Endothelial cell of umbilical vein (primary cell): ENCODE measurements at regions not wholly inside any gene's neighbourhood (a gene's known extent, or its start where the extent isn't known, plus 50 kb on each side); places are given as distances from the start of the nearest gene placed in this dataset.

Experiments
- BruUV-seq: library from RNA; stranded (reverse); fragments of 400-500 nt; replicated peaks from 2 replicates; lab custom pipeline; 2021; lab: Mats Ljungman, UMichigan
- CTCF ChIA-PET: fragments of 300-600, 350-600 bp; sonication (Branson Sonifier 250); formaldehyde crosslinking; loops from one replicate; lab custom pipeline; 2021; ENCODE audit warnings: antibody characterized with exemption, inconsistent platforms; lab: Charles Lee
- POLR2A ChIA-PET: fragments of 300-600, 350-600 bp; sonication (Branson Sonifier 250); formaldehyde crosslinking; loops from one replicate; lab custom pipeline; 2021; ENCODE audit warnings: antibody characterized with exemption, inconsistent platforms; lab: Charles Lee
- DNase-seq: peaks from one replicate; pipeline ENCODE4 v3.0.0-alpha.2; 2011; ENCODE audit warnings: low read depth, low spot score
- FAIRE-seq: peaks from 2 replicates; lab custom pipeline; 2011; peaks lifted over from hg19 to GRCh38; lab: Jason Lieb, UNC
- H2AFZ ChIP-seq: 2 replicates; pipeline ENCODE4 v1.6.0; 2012; ENCODE audit warnings: low read depth, low read length, control low read depth, inconsistent platforms
- H3K27ac ChIP-seq: 2 replicates; pipeline ENCODE4 v1.5.1; 2011; ENCODE audit warnings: low read depth, mild to moderate bottlenecking, control low read depth, low read length, moderate library complexity; ENCODE audit not compliant: insufficient read depth
- H3K27me3 ChIP-seq, 2 experiments: 2 replicates each; pipeline versions ENCODE4 v1.6.0 to v1.6.1; 2011; ENCODE audit warnings: low read length in 2 of 2, mixed read lengths in 1 of 2; ENCODE audit not compliant: control insufficient read depth in 2 of 2, insufficient read depth in 2 of 2
- H3K36me3 ChIP-seq, 2 experiments: 2 replicates in 1 of 2; 3 replicates in 1 of 2; pipeline ENCODE4 v1.5.1; 2011; ENCODE audit warnings: low read length in 2 of 2, mild to moderate bottlenecking in 1 of 2, moderate library complexity in 1 of 2; ENCODE audit not compliant: control insufficient read depth in 2 of 2, insufficient read depth in 2 of 2; ENCODE audit errors: extremely low read depth in 1 of 2
- H3K4me1 ChIP-seq: 3 replicates; pipeline ENCODE4 v1.5.1; 2011; ENCODE audit warnings: mild to moderate bottlenecking, low read length; ENCODE audit not compliant: control insufficient read depth, insufficient read depth; ENCODE audit errors: extremely low read depth
- H3K4me2 ChIP-seq: 2 replicates; pipeline ENCODE4 v1.6.1; 2011; ENCODE audit warnings: low read length, control low read depth, mixed read lengths; ENCODE audit not compliant: insufficient read depth
- H3K4me3 ChIP-seq, 3 experiments: fragments of 200-600 bp in 1 of 3; sonication (generic), shearing (Covaris generic) in 1 of 3; replicated peaks in 1 of 3; 2 replicates each; pipeline ENCODE4 v1.5.1; 2011 to 2016; ENCODE audit warnings: control low read depth in 3 of 3, low read length in 3 of 3, mild to moderate bottlenecking in 2 of 3, inconsistent platforms in 1 of 3, low read depth in 1 of 3, moderate library complexity in 1 of 3; ENCODE audit not compliant: insufficient read depth in 1 of 3
- H3K79me2 ChIP-seq: 2 replicates; pipeline ENCODE4 v1.6.0; 2012; ENCODE audit warnings: low read length, inconsistent platforms; ENCODE audit not compliant: control insufficient read depth, insufficient read depth
- H3K9ac ChIP-seq: replicated peaks from 2 replicates; pipeline ENCODE3; 2011; ENCODE audit warnings: low read length, control low read depth; ENCODE audit not compliant: insufficient read depth; ENCODE audit errors: extremely low read depth
- H3K9me1 ChIP-seq: replicated peaks from 3 replicates; pipeline ENCODE4 v1.6.0; 2011; ENCODE audit warnings: mild to moderate bottlenecking, low read length; ENCODE audit not compliant: control insufficient read depth, insufficient read depth; ENCODE audit errors: extremely low read depth
- H3K9me3 ChIP-seq: replicated peaks from 2 replicates; pipeline ENCODE4 v1.5.1; 2012; ENCODE audit warnings: low read length, inconsistent platforms; ENCODE audit not compliant: control insufficient read depth, insufficient read depth
- H4K20me1 ChIP-seq: replicated peaks from 2 replicates; pipeline ENCODE3; 2011; ENCODE audit warnings: mild to moderate bottlenecking, low read length; ENCODE audit not compliant: control insufficient read depth, insufficient read depth; ENCODE audit errors: extremely low read depth
- CTCF ChIP-seq, 2 donors: IDR thresholded peaks; 1 replicate in 1 of 2; 2 replicates in 1 of 2; pipeline ENCODE4 v1.5.1; 2011; ENCODE audit warnings: low read length in 2 of 2, mild to moderate bottlenecking in 2 of 2, moderate library complexity in 2 of 2, control low read depth in 1 of 2, inconsistent platforms in 1 of 2, low read depth in 1 of 2; ENCODE audit not compliant: insufficient read depth in 1 of 2; ENCODE audit errors: extremely low read depth in 1 of 2
- EZH2 ChIP-seq: IDR thresholded peaks from 2 replicates; pipeline ENCODE4 v1.6.1; 2012; ENCODE audit warnings: borderline replicate concordance, low read depth, mild to moderate bottlenecking, moderate library complexity, low read length, inconsistent platforms; ENCODE audit not compliant: severe bottlenecking
- FOS ChIP-seq: IDR thresholded peaks from 2 replicates; pipeline ENCODE4 v1.6.1; 2011; ENCODE audit warnings: mild to moderate bottlenecking, low read length, moderate library complexity, borderline replicate concordance; ENCODE audit not compliant: insufficient read depth
- GATA2 ChIP-seq: IDR thresholded peaks from 2 replicates; pipeline ENCODE4 v1.7.0; 2011; ENCODE audit warnings: low read depth, mild to moderate bottlenecking, moderate library complexity, mixed read lengths, low read length; ENCODE audit not compliant: insufficient read length, insufficient read depth
- JUN ChIP-seq: IDR thresholded peaks from 2 replicates; pipeline ENCODE4 v1.6.1; 2011; ENCODE audit warnings: borderline replicate concordance, low read depth; ENCODE audit not compliant: insufficient read length, insufficient read depth
- MAX ChIP-seq: IDR thresholded peaks from 2 replicates; pipeline ENCODE4 v1.6.1; 2011; ENCODE audit not compliant: insufficient read depth, insufficient read length
- MYC ChIP-seq: IDR thresholded peaks from one replicate; pipeline ENCODE4 v1.6.1; 2011; ENCODE audit warnings: mild to moderate bottlenecking, low read depth, low read length
- POLR2A ChIP-seq: IDR thresholded peaks from 2 replicates; pipeline ENCODE4 v1.6.1; 2012; ENCODE audit warnings: low read depth, mild to moderate bottlenecking, control low read depth, low read length
- POLR2AphosphoS5 ChIP-seq: IDR thresholded peaks from 2 replicates; pipeline ENCODE4 v1.6.1; 2012; ENCODE audit warnings: low read depth, mild to moderate bottlenecking, control low read depth, low read length, moderate library complexity; ENCODE audit not compliant: insufficient read depth
- dilution Hi-C: fragments of 300-500 bp; cut with MboI; formaldehyde crosslinking; loops from one replicate; pipeline ENCODE4 v1.15.0; 2019; ENCODE audit warnings: low sequenced_read_pairs; ENCODE audit not compliant: extremely low pct_ligation_motif_present
- intact Hi-C: fragments of 100-400 bp; cut with micrococcal nuclease; formaldehyde crosslinking; loops from one replicate; pipeline ENCODE4 v1.10.0; 2022

- H3K4me1 ChIP-seq, result no peaks in the 10 kb centered on the region
- no peak overlapping the region for H2AFZ ChIP-seq
- no peak overlapping the region for H3K4me3 ChIP-seq
- no peak overlapping the region for H3K4me2 ChIP-seq
- no peak overlapping the region for H3K27ac ChIP-seq
- BruUV-seq, result no TSS peak
- H3K9me3 ChIP-seq, result no peaks in the 10 kb centered on the region
- H3K27me3 ChIP-seq, result no peaks in the 10 kb centered on the region
- intact Hi-C loops, result no loop called here
- no peak overlapping the region for H3K9ac ChIP-seq
- no peaks in the 10 kb centered on the region for H3K36me3 ChIP-seq
- TF ChIP-seq MYC (no peak), GATA2 (no peak), POLR2AphosphoS5 (no peak), CTCF (IDR thresholded peaks at IDR 0.05; ENCODE audit: extremely low read depth in 1 of 2, insufficient read depth in 1 of 2, low read depth in 1 of 2, low read length in 2 of 2) (no peak), FOS (no peak), POLR2A (no peak), EZH2 (no peak), JUN (no peak), MAX (no peak)
- no peaks in the 10 kb centered on the region for H4K20me1 ChIP-seq
- FAIRE-seq (no peak), DNase-seq (no peak)
- ChIA-PET POLR2A (no interaction called here), CTCF (no interaction called here)
- no peaks in the 10 kb centered on the region for H3K9me1 ChIP-seq
- dilution Hi-C loops, result no loop called here
- no peaks in the 10 kb centered on the region for H3K79me2 ChIP-seq
Measured at GRCh38 chr4:123298261-123298660, 98.3 kb upstream of the SPRY1 start.
